A549 (cell line): ENCODE measurements at regions not wholly inside any gene's neighbourhood (a gene's known extent, or its start where the extent isn't known, plus 50 kb on each side); places are given as distances from the start of the nearest gene placed in this dataset.

ENCODE experiments used
- CTCF ChIP-seq: fragments of >200 bp; sonication (Bioruptor Twin); formaldehyde crosslinking; IDR thresholded peaks from 3 replicates; pipeline ENCODE4 v1.5.1; 2016
- E2F6 ChIP-seq: IDR thresholded peaks from 2 replicates; pipeline ENCODE4 v1.6.1; 2012; ENCODE audit warnings: low read depth, borderline replicate concordance
- EP300 ChIP-seq, 2 experiments: fragments of >200 bp; sonication (Bioruptor Twin); formaldehyde crosslinking; IDR thresholded peaks; 2 replicates in 1 of 2; 3 replicates in 1 of 2; pipeline ENCODE4 v1.6.1; 2016 to 2017
- HDAC2 ChIP-seq: fragments of 200-600 bp; sonication (generic); IDR thresholded peaks from 2 replicates; pipeline ENCODE4 v1.6.1; 2016
- MAX ChIP-seq: IDR thresholded peaks from 2 replicates; pipeline ENCODE4 v1.6.1; 2012
- POLR2A ChIP-seq: IDR thresholded peaks from 2 replicates; pipeline ENCODE4 v1.6.1; 2012; ENCODE audit warnings: mild to moderate bottlenecking, low read length
- REST ChIP-seq: fragments of 200-600 bp; sonication (generic); IDR thresholded peaks from 2 replicates; pipeline ENCODE4 v1.6.1; 2016; ENCODE audit warnings: antibody characterized with exemption, mild to moderate bottlenecking, moderate library complexity
- TP53 ChIP-seq: fragments of 250-450 bp; sonication (Bioruptor Pico); IDR thresholded peaks from 2 replicates; pipeline ENCODE4 v1.5.0; 2021; ENCODE audit warnings: mild to moderate bottlenecking, moderate library complexity

GRCh38 chr10:78464856-78465267 lies 431.2 kb downstream of the RPS24 start:
- TF ChIP-seq E2F6 = no peak
- no peak for TF ChIP-seq POLR2A
- no peak for TF ChIP-seq MAX
- no peak for TF ChIP-seq TP53 (CRISPR knock-in tag)
- TF ChIP-seq EP300 (IDR thresholded peaks at IDR 0.05) = no peak
- no peak for TF ChIP-seq CTCF
- no peak for TF ChIP-seq HDAC2
- no peak for TF ChIP-seq REST
